ENCODE measurements at regions not wholly inside any gene's neighbourhood (a gene's known extent, or its start where the extent isn't known, plus 50 kb on each side); places are given as distances from the start of the nearest gene placed in this dataset.

GRCh38 chr6:101294051-101294638, 99.4 kb upstream of the GRIK2 start:
- H3K36me3 ChIP-seq (replicated peaks in 1 of 2; ENCODE audit: control insufficient read depth in 1 of 2, insufficient read depth in 2 of 2, low read length in 2 of 2) = no peaks in the 10 kb centered on the region
- no peak overlapping the region for H3K4me3 ChIP-seq (replicated peaks in 1 of 3; ENCODE audit: insufficient read depth in 1 of 3, low read depth in 2 of 3, low read length in 3 of 3)
- TF ChIP-seq ZNF468 (CRISPR knock-in tag; IDR thresholded peaks at IDR 0.05) (no peak), ATF2 (CRISPR knock-in tag; IDR thresholded peaks at IDR 0.05) (no peak), ZNF138 (CRISPR knock-in tag; IDR thresholded peaks at IDR 0.05; ENCODE audit: low read depth) (no peak), JUN (CRISPR knock-in tag; IDR thresholded peaks at IDR 0.05) (no peak), HMGA1 (CRISPR knock-in tag; conservative IDR thresholded peaks at IDR 0.05) (no peak), HOXD1 (CRISPR knock-in tag; IDR thresholded peaks at IDR 0.05) (no peak), RCOR2 (CRISPR knock-in tag; IDR thresholded peaks at IDR 0.05) (no peak), ZNF10 (CRISPR knock-in tag; IDR thresholded peaks at IDR 0.05; ENCODE audit: borderline replicate concordance, low read depth) (no peak), PHB2 (IDR thresholded peaks at IDR 0.05; ENCODE audit: partially characterized antibody) (no peak)
- no peaks in the 10 kb centered on the region for H3K27me3 ChIP-seq (ENCODE audit: control insufficient read depth in 1 of 2, insufficient read depth in 2 of 2, low read length in 2 of 2)
- no peak overlapping the region for H3K27ac ChIP-seq (ENCODE audit: extremely low read length, insufficient read depth, low read length)
- intact Hi-C loops (cut with micrococcal nuclease; ENCODE audit: unreplicated experiment) (no loop called here), in situ Hi-C loops (cut with HindIII; ENCODE audit: extremely low pct_ligation_motif_present, low pct_unique_long_range_greater_than_20kb) (no loop called here)
- no peaks in the 10 kb centered on the region for H4K20me1 ChIP-seq (ENCODE audit: insufficient read depth, low read length)
- FAIRE-seq (no peak), ATAC-seq (no peak), DNase-seq (ENCODE audit: low spot score) (no peak)
- H3K9ac ChIP-seq (ENCODE audit: insufficient read depth, low read depth, low read length) = no peak overlapping the region
- no peaks in the 10 kb centered on the region for H3K79me2 ChIP-seq (ENCODE audit: insufficient read depth, low read length)
- ChIA-PET CTCF (ENCODE audit: low intra/inter-chr PET ratio, low total read pairs) (no interaction called here), POLR2A (no interaction called here)
- 1% methylated on average over 5 of the region's 5 CpGs for whole genome bisulfite sequencing (ENCODE audit: low lambda C conversion rate)
- H3K4me1 ChIP-seq (ENCODE audit: insufficient read depth, low read length) = no peaks in the 10 kb centered on the region
- H2AFZ ChIP-seq (ENCODE audit: low read length) = no peak overlapping the region
- BruUV-seq (replicated peaks) = no TSS peak
- H3K9me3 ChIP-seq (ENCODE audit: low read length) = peaks cover 29% of the 10 kb centered on the region
- no peak overlapping the region for H3K4me2 ChIP-seq (ENCODE audit: low read depth, low read length)

- no peak overlapping the region for H3K9ac ChIP-seq (ENCODE audit: insufficient read depth, low read depth, low read length)
- in situ Hi-C loops (cut with HindIII; ENCODE audit: extremely low pct_ligation_motif_present, low pct_unique_long_range_greater_than_20kb) (no loop called here), intact Hi-C loops (cut with micrococcal nuclease; ENCODE audit: unreplicated experiment) (no loop called here)
- no peak overlapping the region for H3K4me2 ChIP-seq (ENCODE audit: low read depth, low read length)
- no TSS peak for BruUV-seq (replicated peaks)
- H3K4me1 ChIP-seq (ENCODE audit: insufficient read depth, low read length) = no peaks in the 10 kb centered on the region
- no peak overlapping the region for H2AFZ ChIP-seq (ENCODE audit: low read length)
- H3K27me3 ChIP-seq (ENCODE audit: control insufficient read depth in 1 of 2, insufficient read depth in 2 of 2, low read length in 2 of 2) = no peaks in the 10 kb centered on the region
- no peak overlapping the region for H3K4me3 ChIP-seq (replicated peaks in 1 of 3; ENCODE audit: insufficient read depth in 1 of 3, low read depth in 2 of 3, low read length in 3 of 3)
- ATAC-seq (no peak), DNase-seq (ENCODE audit: low spot score) (no peak), FAIRE-seq (no peak)
- ChIA-PET POLR2A (no interaction called here), CTCF (ENCODE audit: low intra/inter-chr PET ratio, low total read pairs) (no interaction called here)
- H3K79me2 ChIP-seq (ENCODE audit: insufficient read depth, low read length) = no peaks in the 10 kb centered on the region
- no peaks in the 10 kb centered on the region for H3K36me3 ChIP-seq (replicated peaks in 1 of 2; ENCODE audit: control insufficient read depth in 1 of 2, insufficient read depth in 2 of 2, low read length in 2 of 2)
- H3K9me3 ChIP-seq (ENCODE audit: low read length) = peaks cover 29% of the 10 kb centered on the region
- H3K27ac ChIP-seq (ENCODE audit: extremely low read length, insufficient read depth, low read length) = no peak overlapping the region
- H4K20me1 ChIP-seq (ENCODE audit: insufficient read depth, low read length) = no peaks in the 10 kb centered on the region
- TF ChIP-seq ZNF577 (CRISPR knock-in tag; IDR thresholded peaks at IDR 0.05; ENCODE audit: borderline replicate concordance, low read depth) = no peak
- TF ChIP-seq ZNF550 (CRISPR knock-in tag; IDR thresholded peaks at IDR 0.05; ENCODE audit: borderline replicate concordance) = no peak
Measured at GRCh38 chr6:101294676-101295075, 98.8 kb upstream of the GRIK2 start.
